Stomach (tissue), 4 donors: ENCODE measurements at regions not wholly inside any gene's neighbourhood (a gene's known extent, or its start where the extent isn't known, plus 50 kb on each side); places are given as distances from the start of the nearest gene placed in this dataset.

ENCODE experiments used
- POLR2A ChIP-seq, 4 donors: fragments of 450-650 bp; IDR thresholded peaks; one replicate each; pipeline ENCODE4 v1.6.1; 2016; ENCODE audit warnings: antibody characterized with exemption in 4 of 4, control low read depth in 2 of 4, mild to moderate bottlenecking in 1 of 4, moderate library complexity in 1 of 4
- POLR2AphosphoS5 ChIP-seq, 3 donors: sonication (generic); formaldehyde crosslinking; IDR thresholded peaks; one replicate each; pipeline ENCODE4 v1.6.1; 2016; ENCODE audit warnings: antibody characterized with exemption in 3 of 3
- TF ChIP-seq, protein P1 (sequence below), 7 experiments: fragments of 450-650 bp in 4 of 7; fragments of 200-600 bp in 3 of 7; sonication (generic) in 3 of 7; IDR thresholded peaks; one replicate each; pipeline ENCODE4 v1.5.1; 2016 to 2019; ENCODE audit warnings: antibody characterized with exemption in 7 of 7, control low read depth in 2 of 7, mild to moderate bottlenecking in 1 of 7

DNA sequence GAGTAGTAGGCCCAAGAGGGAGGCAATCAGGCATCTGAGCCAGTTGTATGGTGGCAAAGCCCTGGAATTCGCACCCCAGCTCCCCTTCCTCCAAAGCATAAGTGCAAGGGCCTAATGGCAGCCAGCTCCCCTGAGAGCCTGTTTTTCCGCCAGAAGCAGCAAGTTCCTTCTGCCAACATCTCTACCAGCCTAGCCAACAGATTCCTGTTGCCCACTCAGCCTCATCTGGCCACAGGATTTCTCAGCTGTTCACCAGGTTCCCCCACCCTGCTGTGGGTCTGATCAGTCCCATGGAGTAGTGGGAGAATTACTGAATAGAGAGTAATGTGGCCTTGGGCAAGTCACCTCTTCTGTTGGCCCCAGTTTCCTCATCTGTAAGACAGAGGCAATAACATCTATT lies 186.2 kb upstream of the PDE1C start:
- TF ChIP-seq, protein P1, sequence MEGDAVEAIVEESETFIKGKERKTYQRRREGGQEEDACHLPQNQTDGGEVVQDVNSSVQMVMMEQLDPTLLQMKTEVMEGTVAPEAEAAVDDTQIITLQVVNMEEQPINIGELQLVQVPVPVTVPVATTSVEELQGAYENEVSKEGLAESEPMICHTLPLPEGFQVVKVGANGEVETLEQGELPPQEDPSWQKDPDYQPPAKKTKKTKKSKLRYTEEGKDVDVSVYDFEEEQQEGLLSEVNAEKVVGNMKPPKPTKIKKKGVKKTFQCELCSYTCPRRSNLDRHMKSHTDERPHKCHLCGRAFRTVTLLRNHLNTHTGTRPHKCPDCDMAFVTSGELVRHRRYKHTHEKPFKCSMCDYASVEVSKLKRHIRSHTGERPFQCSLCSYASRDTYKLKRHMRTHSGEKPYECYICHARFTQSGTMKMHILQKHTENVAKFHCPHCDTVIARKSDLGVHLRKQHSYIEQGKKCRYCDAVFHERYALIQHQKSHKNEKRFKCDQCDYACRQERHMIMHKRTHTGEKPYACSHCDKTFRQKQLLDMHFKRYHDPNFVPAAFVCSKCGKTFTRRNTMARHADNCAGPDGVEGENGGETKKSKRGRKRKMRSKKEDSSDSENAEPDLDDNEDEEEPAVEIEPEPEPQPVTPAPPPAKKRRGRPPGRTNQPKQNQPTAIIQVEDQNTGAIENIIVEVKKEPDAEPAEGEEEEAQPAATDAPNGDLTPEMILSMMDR (IDR thresholded peaks at IDR 0.05), result no peak
- no peak for TF ChIP-seq POLR2A (IDR thresholded peaks at IDR 0.05)
- TF ChIP-seq POLR2AphosphoS5 (IDR thresholded peaks at IDR 0.05), result no peak
